ENCODE measurements at regions not wholly inside any gene's neighbourhood (a gene's known extent, or its start where the extent isn't known, plus 50 kb on each side); places are given as distances from the start of the nearest gene placed in this dataset.

DNA sequence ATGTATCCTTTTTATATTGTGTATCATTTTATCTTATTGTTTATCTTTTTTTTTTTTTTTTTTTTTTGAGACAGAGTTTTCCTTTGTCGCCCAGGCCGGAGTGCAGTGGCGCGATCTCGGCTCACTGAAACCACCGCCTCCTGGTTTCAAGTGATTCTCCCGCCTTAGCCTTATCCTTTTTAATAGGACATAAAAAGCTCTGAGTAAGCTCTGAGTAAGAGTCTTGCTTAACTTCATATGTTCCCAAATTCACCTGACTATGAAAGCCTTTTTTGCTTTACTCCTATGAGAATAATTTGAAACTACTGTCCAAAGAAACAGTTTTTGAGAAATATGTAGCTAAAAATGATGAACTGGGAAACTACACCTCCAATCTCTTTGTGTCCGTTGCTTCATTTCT is 525.5 kb downstream of the IRS1 start:
- TF ChIP-seq FOXA1 (IDR thresholded peaks at IDR 0.05) = no peak
- TF ChIP-seq, protein P1, sequence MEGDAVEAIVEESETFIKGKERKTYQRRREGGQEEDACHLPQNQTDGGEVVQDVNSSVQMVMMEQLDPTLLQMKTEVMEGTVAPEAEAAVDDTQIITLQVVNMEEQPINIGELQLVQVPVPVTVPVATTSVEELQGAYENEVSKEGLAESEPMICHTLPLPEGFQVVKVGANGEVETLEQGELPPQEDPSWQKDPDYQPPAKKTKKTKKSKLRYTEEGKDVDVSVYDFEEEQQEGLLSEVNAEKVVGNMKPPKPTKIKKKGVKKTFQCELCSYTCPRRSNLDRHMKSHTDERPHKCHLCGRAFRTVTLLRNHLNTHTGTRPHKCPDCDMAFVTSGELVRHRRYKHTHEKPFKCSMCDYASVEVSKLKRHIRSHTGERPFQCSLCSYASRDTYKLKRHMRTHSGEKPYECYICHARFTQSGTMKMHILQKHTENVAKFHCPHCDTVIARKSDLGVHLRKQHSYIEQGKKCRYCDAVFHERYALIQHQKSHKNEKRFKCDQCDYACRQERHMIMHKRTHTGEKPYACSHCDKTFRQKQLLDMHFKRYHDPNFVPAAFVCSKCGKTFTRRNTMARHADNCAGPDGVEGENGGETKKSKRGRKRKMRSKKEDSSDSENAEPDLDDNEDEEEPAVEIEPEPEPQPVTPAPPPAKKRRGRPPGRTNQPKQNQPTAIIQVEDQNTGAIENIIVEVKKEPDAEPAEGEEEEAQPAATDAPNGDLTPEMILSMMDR (IDR thresholded peaks at IDR 0.05; ENCODE audit: low read depth, low read length, missing input control) = no peak
- TF ChIP-seq SP1 (IDR thresholded peaks at IDR 0.05) = no peak
- no peak for TF ChIP-seq TAF1 (conservative IDR thresholded peaks at IDR 0.05)
- TF ChIP-seq RAD21 (IDR thresholded peaks at IDR 0.05) = no peak
- TF ChIP-seq YY1 (IDR thresholded peaks at IDR 0.05) = no peak
- TF ChIP-seq HNF4A (conservative IDR thresholded peaks at IDR 0.05) = no peak
- TF ChIP-seq, protein P2, sequence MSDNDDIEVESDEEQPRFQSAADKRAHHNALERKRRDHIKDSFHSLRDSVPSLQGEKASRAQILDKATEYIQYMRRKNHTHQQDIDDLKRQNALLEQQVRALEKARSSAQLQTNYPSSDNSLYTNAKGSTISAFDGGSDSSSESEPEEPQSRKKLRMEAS (IDR thresholded peaks at IDR 0.05) = no peak
- TF ChIP-seq, protein P3, sequence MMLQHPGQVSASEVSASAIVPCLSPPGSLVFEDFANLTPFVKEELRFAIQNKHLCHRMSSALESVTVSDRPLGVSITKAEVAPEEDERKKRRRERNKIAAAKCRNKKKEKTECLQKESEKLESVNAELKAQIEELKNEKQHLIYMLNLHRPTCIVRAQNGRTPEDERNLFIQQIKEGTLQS (IDR thresholded peaks at IDR 0.05) = no peak
- TF ChIP-seq, protein P4, sequence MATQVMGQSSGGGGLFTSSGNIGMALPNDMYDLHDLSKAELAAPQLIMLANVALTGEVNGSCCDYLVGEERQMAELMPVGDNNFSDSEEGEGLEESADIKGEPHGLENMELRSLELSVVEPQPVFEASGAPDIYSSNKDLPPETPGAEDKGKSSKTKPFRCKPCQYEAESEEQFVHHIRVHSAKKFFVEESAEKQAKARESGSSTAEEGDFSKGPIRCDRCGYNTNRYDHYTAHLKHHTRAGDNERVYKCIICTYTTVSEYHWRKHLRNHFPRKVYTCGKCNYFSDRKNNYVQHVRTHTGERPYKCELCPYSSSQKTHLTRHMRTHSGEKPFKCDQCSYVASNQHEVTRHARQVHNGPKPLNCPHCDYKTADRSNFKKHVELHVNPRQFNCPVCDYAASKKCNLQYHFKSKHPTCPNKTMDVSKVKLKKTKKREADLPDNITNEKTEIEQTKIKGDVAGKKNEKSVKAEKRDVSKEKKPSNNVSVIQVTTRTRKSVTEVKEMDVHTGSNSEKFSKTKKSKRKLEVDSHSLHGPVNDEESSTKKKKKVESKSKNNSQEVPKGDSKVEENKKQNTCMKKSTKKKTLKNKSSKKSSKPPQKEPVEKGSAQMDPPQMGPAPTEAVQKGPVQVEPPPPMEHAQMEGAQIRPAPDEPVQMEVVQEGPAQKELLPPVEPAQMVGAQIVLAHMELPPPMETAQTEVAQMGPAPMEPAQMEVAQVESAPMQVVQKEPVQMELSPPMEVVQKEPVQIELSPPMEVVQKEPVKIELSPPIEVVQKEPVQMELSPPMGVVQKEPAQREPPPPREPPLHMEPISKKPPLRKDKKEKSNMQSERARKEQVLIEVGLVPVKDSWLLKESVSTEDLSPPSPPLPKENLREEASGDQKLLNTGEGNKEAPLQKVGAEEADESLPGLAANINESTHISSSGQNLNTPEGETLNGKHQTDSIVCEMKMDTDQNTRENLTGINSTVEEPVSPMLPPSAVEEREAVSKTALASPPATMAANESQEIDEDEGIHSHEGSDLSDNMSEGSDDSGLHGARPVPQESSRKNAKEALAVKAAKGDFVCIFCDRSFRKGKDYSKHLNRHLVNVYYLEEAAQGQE (IDR thresholded peaks at IDR 0.05) = no peak
- no peak for TF ChIP-seq FOXA2 (IDR thresholded peaks at IDR 0.05)

Measured in liver (tissue), 3 donors.